ENCODE measurements at regions not wholly inside any gene's neighbourhood (a gene's known extent, or its start where the extent isn't known, plus 50 kb on each side); places are given as distances from the start of the nearest gene placed in this dataset.

DNA sequence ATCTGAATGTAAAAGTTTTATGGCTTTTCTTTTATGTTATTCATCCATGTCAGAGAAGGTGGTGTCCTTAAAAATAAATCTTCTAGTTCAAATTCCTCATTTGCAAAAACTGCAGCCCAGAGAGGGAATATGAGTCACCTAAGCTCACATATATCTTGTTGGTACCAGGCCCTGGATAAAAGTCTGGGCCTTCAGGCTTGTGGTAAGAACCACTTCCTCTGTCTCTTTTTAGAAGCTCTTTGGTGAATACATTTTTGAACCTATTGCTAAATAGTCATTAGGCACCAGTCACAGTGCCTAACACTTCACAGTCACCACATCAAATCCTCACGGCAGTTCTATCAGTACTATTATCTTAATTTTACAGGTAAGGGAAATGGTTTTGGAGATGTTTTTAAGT is 199.2 kb downstream of the KCNS3 start:
- intact Hi-C loops (cut with DNase I, micrococcal nuclease) = no loop called here
- H3K4me1 Mint-ChIP-seq = peaks cover 9% of the 10 kb centered on the region
- DNase-seq (no peak), ATAC-seq (no peak)
- no peak overlapping the region for H3K27ac Mint-ChIP-seq
- POLR2A ChIA-PET = no interaction called here
- H3K36me3 Mint-ChIP-seq (ENCODE audit: low read depth) = no peaks in the 10 kb centered on the region
- no peak overlapping the region for H3K4me3 Mint-ChIP-seq
- H3K27me3 Mint-ChIP-seq = peaks cover 2% of the 10 kb centered on the region
- CTCF ChIA-PET = no interaction called here
- H3K9me3 Mint-ChIP-seq (ENCODE audit: low read depth) = peaks cover 2% of the 10 kb centered on the region

GRCh38 chr2:18077231-18077630 is 198.8 kb downstream of the KCNS3 start:
- H3K4me1 Mint-ChIP-seq = peaks cover 9% of the 10 kb centered on the region
- intact Hi-C loops (cut with DNase I, micrococcal nuclease) = no loop called here
- peaks cover 2% of the 10 kb centered on the region for H3K9me3 Mint-ChIP-seq (ENCODE audit: low read depth)
- no peak overlapping the region for H3K4me3 Mint-ChIP-seq
- no peak for DNase-seq
- no peak for ATAC-seq
- CTCF ChIA-PET = no interaction called here
- no peaks in the 10 kb centered on the region for H3K36me3 Mint-ChIP-seq (ENCODE audit: low read depth)
- peaks cover 2% of the 10 kb centered on the region for H3K27me3 Mint-ChIP-seq
- no peak overlapping the region for H3K27ac Mint-ChIP-seq
- POLR2A ChIA-PET = no interaction called here

DNA sequence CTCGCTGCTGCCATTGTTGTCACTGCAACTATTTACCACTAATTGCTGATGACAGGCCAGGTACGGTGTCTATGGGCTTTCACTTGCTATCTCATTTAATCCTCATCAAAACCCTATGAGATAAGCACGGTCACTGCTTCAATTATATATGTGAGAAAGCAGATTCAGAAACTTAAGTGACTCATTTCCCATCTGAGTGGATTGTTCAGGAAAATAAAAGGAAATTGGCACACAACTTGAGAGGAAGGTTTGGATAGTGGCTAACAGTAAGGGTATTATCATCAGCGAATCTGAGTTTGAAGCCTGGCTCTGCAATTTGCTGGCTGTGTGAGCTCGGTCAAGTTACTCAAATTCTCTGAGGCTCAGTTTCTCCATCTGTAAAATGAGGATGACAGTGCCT is 196.0 kb downstream of the KCNS3 start:
- Mint-ChIP-seq H3K27me3 (peaks cover 6% of the 10 kb centered on the region), H3K36me3 (ENCODE audit: low read depth) (no peaks in the 10 kb centered on the region), H3K27ac (no peak overlapping the region), H3K4me1 (peaks cover 9% of the 10 kb centered on the region), H3K4me3 (no peak overlapping the region), H3K9me3 (ENCODE audit: low read depth) (no peaks in the 10 kb centered on the region)
- intact Hi-C loops (cut with DNase I, micrococcal nuclease) = no loop called here
- ATAC-seq = no peak
- CTCF ChIA-PET = no interaction called here
- DNase-seq = no peak
- POLR2A ChIA-PET = no interaction called here

DNA sequence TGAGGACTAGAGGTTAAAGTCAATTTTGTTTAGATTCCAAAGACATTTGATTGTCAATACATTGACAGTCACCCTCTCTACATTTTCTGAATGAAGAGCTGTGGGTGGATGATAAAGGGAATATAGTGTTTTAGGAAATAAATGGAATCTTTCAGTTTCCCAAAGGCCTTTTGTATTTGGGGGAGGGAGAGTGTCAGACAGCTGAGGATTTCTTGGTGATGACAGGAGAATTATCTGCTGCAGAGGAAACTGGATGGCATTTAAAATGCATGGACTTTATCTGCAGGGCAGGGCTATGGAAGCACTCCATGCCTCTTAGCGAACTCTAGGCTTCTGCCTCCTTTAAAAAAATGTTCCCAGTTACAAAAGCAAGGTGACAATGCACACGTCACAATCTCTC is 195.1 kb downstream of the KCNS3 start:
- POLR2A ChIA-PET = no interaction called here
- no peak overlapping the region for H3K4me3 Mint-ChIP-seq
- no peaks in the 10 kb centered on the region for H3K36me3 Mint-ChIP-seq (ENCODE audit: low read depth)
- peaks cover 9% of the 10 kb centered on the region for H3K4me1 Mint-ChIP-seq
- ATAC-seq = no peak
- intact Hi-C loops (cut with DNase I, micrococcal nuclease) = no loop called here
- H3K9me3 Mint-ChIP-seq (ENCODE audit: low read depth) = no peaks in the 10 kb centered on the region
- no peak for DNase-seq
- H3K27me3 Mint-ChIP-seq = peaks cover 8% of the 10 kb centered on the region
- CTCF ChIA-PET = no interaction called here
- H3K27ac Mint-ChIP-seq = no peak overlapping the region

DNA sequence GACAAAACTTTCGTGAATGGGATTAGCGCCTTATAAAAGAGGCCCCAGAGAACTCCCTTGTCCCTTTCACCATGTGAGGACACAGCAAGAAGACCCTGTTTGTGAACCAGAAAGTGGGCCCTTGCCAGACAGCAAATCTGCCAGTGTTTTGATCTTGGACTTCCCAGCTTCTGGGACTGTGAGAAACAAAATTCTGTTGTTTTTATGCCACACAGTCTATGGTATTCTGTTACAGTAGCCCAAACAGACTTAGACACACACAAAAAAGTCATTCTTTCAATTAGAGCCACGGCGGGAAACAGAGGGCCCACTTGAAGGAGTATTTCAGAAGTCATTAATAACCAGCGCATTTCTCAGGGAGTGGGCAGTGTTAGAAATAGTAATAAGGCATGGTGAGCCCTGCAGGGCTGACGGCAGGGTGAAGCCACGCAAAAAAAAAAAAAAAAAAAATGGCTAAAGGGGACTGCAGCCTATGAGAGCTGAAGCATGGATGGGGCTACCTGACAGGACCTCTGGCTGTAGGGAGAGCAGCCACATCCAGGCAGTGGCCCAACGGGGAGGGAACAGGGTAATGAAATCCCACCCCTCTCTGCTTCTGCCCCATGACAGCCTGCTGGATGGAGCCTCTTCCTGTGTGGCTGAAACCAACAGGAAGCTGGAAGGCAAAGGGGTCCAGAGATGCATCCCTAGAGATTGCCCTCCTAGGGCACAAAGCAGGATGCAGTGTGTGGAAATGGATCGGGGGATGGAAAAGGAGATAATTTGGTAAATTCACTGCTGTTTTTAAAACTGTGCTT is 189.3 kb downstream of the KCNS3 start:
- ChIA-PET CTCF (no interaction called here), POLR2A (no interaction called here)
- Mint-ChIP-seq H3K4me1 (no peaks in the 10 kb centered on the region), H3K9me3 (ENCODE audit: low read depth) (no peaks in the 10 kb centered on the region), H3K4me3 (no peak overlapping the region), H3K27me3 (peaks cover 11% of the 10 kb centered on the region), H3K36me3 (ENCODE audit: low read depth) (no peaks in the 10 kb centered on the region), H3K27ac (no peak overlapping the region)
- intact Hi-C loops (cut with DNase I, micrococcal nuclease) = no loop called here
- DNase-seq (no peak), ATAC-seq (no peak)

- Mint-ChIP-seq H3K36me3 (ENCODE audit: low read depth) (no peaks in the 10 kb centered on the region), H3K4me3 (no peak overlapping the region), H3K27ac (no peak overlapping the region), H3K9me3 (ENCODE audit: low read depth) (no peaks in the 10 kb centered on the region), H3K27me3 (peaks cover 11% of the 10 kb centered on the region), H3K4me1 (no peaks in the 10 kb centered on the region)
- DNase-seq (no peak), ATAC-seq (no peak)
- ChIA-PET CTCF (no interaction called here), POLR2A (no interaction called here)
- intact Hi-C loops (cut with DNase I, micrococcal nuclease) = no loop called here
These were observed 188.4 kb downstream of the KCNS3 start for GRCh38 chr2:18066894-18067293.

GRCh38 chr2:18066066-18066465 is 187.6 kb downstream of the KCNS3 start:
- ATAC-seq (no peak), DNase-seq (no peak)
- ChIA-PET CTCF (no interaction called here), POLR2A (no interaction called here)
- no peaks in the 10 kb centered on the region for H3K9me3 Mint-ChIP-seq (ENCODE audit: low read depth)
- H3K27me3 Mint-ChIP-seq = peaks cover 11% of the 10 kb centered on the region
- H3K27ac Mint-ChIP-seq = no peak overlapping the region
- H3K4me3 Mint-ChIP-seq = no peak overlapping the region
- H3K4me1 Mint-ChIP-seq = no peaks in the 10 kb centered on the region
- H3K36me3 Mint-ChIP-seq (ENCODE audit: low read depth) = no peaks in the 10 kb centered on the region
- intact Hi-C loops (cut with DNase I, micrococcal nuclease) = no loop called here

DNA sequence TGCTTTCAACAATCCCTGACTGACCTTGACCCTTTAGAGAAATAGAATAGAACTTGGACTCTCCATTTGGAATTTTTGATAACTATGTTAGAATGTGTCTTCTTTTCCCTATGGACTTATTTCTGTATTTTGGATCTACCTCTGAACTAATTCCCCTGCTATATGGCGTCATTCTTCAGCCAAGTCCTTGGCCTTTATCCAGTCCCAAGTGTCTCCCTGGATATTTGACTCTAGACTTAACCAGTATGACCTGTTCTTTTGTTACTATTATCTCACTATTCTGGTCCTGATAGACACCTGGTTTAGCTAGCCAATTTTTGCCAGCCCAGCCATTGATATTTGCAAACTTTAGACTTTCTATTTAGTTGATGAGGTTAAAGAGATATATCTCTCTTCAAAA is 186.8 kb downstream of the KCNS3 start:
- DNase-seq (no peak), ATAC-seq (no peak)
- H3K27ac Mint-ChIP-seq = no peak overlapping the region
- no peaks in the 10 kb centered on the region for H3K36me3 Mint-ChIP-seq (ENCODE audit: low read depth)
- H3K9me3 Mint-ChIP-seq (ENCODE audit: low read depth) = no peaks in the 10 kb centered on the region
- intact Hi-C loops (cut with DNase I, micrococcal nuclease) = no loop called here
- peaks cover 6% of the 10 kb centered on the region for H3K27me3 Mint-ChIP-seq
- ChIA-PET CTCF (no interaction called here), POLR2A (no interaction called here)
- no peak overlapping the region for H3K4me3 Mint-ChIP-seq
- no peaks in the 10 kb centered on the region for H3K4me1 Mint-ChIP-seq

DNA sequence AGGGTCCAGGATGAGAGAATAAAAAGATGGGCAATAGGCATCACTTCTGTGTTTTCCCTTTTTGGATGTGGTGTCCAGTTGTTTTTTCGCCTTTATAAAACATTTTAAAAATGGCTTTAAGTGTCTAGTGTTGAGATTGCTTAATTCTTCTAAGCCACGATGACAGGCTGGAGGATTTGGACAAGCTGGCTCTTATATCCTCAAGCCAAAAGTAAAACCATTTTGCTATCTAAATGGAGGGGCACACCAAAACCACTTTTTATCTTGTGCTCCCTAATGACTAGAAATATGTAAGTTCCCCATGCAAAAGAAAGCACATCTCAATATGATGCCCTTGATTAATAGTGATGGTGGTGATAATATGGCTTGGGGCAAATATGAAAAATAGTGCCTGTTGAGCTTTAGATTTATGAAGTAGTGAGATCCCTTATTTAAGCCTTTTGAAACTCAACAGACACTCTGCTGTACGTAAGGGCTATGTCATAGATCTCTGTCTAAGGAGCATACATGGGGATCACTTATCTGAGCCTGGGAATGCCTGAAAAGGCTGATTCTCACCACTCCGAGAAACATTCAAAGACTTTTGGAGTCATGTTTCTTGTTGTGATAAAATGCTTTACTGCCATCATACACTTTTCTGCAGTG is 185.5 kb downstream of the KCNS3 start:
- H3K4me3 Mint-ChIP-seq = no peak overlapping the region
- no peak overlapping the region for H3K27ac Mint-ChIP-seq
- no peak for DNase-seq
- CTCF ChIA-PET = no interaction called here
- intact Hi-C loops (cut with DNase I, micrococcal nuclease) = no loop called here
- ATAC-seq = no peak
- no peaks in the 10 kb centered on the region for H3K36me3 Mint-ChIP-seq (ENCODE audit: low read depth)
- H3K4me1 Mint-ChIP-seq = no peaks in the 10 kb centered on the region
- POLR2A ChIA-PET = no interaction called here
- no peaks in the 10 kb centered on the region for H3K9me3 Mint-ChIP-seq (ENCODE audit: low read depth)
- peaks cover 6% of the 10 kb centered on the region for H3K27me3 Mint-ChIP-seq

GRCh38 chr2:18062892-18063291 is 184.4 kb downstream of the KCNS3 start:
- Mint-ChIP-seq H3K27ac (no peak overlapping the region), H3K9me3 (ENCODE audit: low read depth) (no peaks in the 10 kb centered on the region), H3K27me3 (peaks cover 5% of the 10 kb centered on the region), H3K4me1 (no peaks in the 10 kb centered on the region), H3K4me3 (no peak overlapping the region), H3K36me3 (ENCODE audit: low read depth) (no peaks in the 10 kb centered on the region)
- intact Hi-C loops (cut with DNase I, micrococcal nuclease) = no loop called here
- CTCF ChIA-PET = no interaction called here
- POLR2A ChIA-PET = no interaction called here
- DNase-seq (no peak), ATAC-seq (no peak)

GRCh38 chr2:18061717-18062116 is 183.2 kb downstream of the KCNS3 start:
- Mint-ChIP-seq H3K9me3 (ENCODE audit: low read depth) (no peaks in the 10 kb centered on the region), H3K27me3 (no peaks in the 10 kb centered on the region), H3K4me3 (no peak overlapping the region), H3K4me1 (no peaks in the 10 kb centered on the region), H3K27ac (no peak overlapping the region), H3K36me3 (ENCODE audit: low read depth) (no peaks in the 10 kb centered on the region)
- DNase-seq = no peak
- ChIA-PET POLR2A (no interaction called here), CTCF (no interaction called here)
- no peak for ATAC-seq
- intact Hi-C loops (cut with DNase I, micrococcal nuclease) = no loop called here

DNA sequence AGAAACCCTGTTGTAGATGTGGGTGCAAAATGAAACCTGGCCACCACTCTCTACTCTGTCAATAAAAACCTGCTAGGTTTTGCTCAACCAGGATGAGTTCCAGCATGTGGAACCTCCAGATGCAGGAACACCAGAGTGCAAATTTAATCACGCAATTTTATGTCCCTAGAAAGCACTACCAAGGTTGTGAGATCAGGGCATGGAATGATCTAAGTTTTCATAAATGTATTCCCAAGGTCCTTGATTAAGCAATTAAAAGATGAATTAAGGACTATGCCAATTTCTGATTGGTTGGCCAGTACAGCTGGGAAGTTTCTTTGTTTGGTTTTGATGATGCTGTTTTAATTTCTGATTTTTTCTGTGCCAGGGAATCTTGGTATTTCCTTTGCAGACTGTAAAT is 179.2 kb downstream of the KCNS3 start:
- POLR2A ChIA-PET = no interaction called here
- Mint-ChIP-seq H3K4me1 (no peaks in the 10 kb centered on the region), H3K36me3 (ENCODE audit: low read depth) (no peaks in the 10 kb centered on the region), H3K4me3 (no peak overlapping the region), H3K27ac (no peak overlapping the region), H3K27me3 (no peaks in the 10 kb centered on the region), H3K9me3 (ENCODE audit: low read depth) (no peaks in the 10 kb centered on the region)
- ATAC-seq (no peak), DNase-seq (no peak)
- CTCF ChIA-PET = no interaction called here
- intact Hi-C loops (cut with DNase I, micrococcal nuclease) = no loop called here

All from activated CD4-positive, alpha-beta T cell treated with anti-CD3 and anti-CD28 coated beads for 36 hours (primary cell).